A673 (cell line): ENCODE measurements at regions not wholly inside any gene's neighbourhood (a gene's known extent, or its start where the extent isn't known, plus 50 kb on each side); places are given as distances from the start of the nearest gene placed in this dataset.

Experiments
- CTCF ChIP-seq: fragments of 300-800, 200-600 bp; sonication (generic); conservative IDR thresholded peaks from 2 replicates; pipeline ENCODE4 v1.5.1; 2017; ENCODE audit warnings: low read depth, mild to moderate bottlenecking, antibody characterized with exemption, low read length, moderate library complexity, mixed read lengths
- EZH2 ChIP-seq: fragments of 200-600 bp; sonication (generic); IDR thresholded peaks from 2 replicates; pipeline ENCODE4 v1.6.1; 2017; ENCODE audit warnings: borderline replicate concordance, low read depth, mild to moderate bottlenecking, mixed read lengths, antibody characterized with exemption, low read length; ENCODE audit not compliant: poor library complexity, severe bottlenecking

- TF ChIP-seq EZH2 (no peak), CTCF (no peak)
Measured at GRCh38 chr13:44306371-44307192, 67.0 kb upstream of the SERP2 start.
